ENCODE measurements at regions not wholly inside any gene's neighbourhood (a gene's known extent, or its start where the extent isn't known, plus 50 kb on each side); places are given as distances from the start of the nearest gene placed in this dataset.
"Not testable (repeated sequence)": the region's sequence is repeated elsewhere in the genome, so short reads cannot be mapped to it uniquely, and the experiment has no call there.

DNA sequence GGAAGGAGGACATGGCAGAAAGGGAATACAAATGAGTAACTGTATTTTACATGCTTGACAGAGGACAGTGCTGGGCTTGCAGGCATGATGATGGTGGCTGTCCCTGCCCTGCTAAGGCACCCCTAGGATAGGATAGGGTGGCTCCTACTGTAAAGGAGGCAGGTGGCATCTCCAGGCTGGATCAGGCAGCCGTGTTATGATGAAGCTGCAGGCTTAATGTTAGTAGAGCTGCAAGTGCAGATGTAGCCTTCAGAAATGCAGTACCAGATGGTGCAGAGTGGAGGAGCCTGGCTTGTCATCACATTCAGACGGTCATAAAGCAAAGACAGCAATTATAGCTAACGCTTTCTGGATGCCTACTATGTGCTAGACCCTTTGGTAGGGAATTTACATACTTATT lies 287.9 kb upstream of the PODXL start:
- DNase-seq: no peak

DNA sequence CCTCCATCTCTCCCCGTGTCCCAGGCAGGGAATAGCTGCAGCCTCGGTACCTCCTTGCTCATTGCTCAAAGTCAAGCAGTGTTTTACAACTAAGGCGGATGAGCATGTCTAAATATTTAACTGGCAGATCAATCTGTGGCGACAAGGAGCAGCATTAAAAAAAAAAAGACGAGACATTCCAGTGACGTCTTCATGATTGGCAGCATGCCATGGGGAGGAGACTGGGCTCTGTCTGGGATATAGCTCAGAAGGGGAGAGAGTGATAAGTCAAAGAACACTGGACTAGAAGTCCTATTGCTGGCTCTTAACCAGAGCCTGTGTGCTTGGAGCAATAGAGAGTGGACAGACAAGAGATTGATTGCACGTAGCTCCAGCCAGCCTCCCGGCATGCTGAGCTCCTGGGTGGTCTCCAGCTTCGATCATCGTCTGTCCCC lies 287.5 kb upstream of the PODXL start:
- DNase-seq: no peak

DNA sequence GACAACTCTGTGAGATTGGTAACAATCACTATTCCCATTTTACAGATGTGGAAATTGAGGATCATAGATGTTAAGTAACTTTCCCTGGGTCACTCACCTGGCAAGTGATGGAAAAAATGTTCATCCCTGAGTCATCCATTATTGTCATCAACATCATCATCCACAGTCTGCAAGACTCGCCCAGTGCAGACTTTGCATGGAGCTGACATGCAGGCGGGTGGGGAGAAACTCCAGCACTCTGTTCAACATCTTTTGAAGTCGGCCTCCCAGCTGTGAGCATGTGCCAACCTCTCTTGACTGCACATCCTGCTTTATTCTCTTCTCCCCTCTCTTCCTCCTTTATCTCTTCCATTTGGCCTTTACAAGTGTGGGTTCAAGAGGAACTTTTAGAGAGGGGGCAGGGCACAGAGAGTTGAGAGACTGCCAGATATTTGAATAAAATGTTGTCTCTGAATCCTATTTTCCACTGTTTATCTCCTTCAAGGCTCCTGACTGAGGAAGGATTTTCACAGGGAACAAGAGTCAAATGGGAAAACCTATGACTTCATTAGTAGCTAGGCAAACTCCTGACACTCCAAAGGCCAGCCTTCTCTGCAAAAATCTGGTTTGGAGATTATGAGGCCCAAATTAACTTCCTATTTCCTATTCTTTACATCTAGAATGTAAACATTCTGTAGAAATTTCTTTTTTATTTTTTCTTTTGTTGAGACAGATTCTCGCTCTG lies 283.7 kb upstream of the PODXL start:
- no peak for DNase-seq

DNA sequence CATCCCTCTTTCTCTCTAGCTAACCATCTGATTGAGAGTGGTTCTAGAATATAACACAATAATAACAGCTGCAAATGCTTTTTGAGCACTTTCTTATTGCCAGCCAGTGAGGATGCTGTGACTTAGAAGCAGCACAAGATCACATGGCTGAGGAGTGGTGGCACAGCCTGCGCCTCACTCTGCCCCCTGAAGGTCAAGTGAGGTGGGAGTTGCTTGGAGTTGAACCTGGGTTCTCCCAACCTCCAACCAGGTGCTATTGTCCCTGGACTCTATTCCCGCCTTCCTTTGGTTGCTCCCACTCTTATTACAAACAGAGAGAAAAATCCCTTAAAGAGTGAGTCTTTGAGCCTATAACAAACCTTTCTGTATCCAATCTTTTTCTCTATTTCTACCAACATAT lies 280.3 kb upstream of the PODXL start:
- DNase-seq: no peak

DNA sequence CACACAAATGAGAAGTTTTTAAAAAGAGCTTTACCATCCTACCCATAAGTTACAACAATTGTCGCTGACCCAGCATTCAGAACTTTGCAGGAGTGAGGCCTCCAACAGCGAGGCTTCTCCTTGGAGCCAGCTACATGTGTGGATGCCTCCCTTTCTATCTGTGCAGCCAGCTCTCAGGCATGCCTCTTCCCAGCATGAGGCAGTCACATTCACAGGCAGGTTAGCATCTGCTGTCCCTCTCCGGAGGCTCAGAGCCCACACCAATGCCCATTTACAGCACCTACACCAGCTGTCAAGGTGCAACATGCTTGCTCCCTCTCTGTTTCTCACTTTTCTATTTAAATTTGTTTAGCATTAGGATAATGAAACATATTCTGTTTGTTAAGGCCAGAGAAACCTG lies 278.7 kb upstream of the PODXL start:
- DNase-seq: no peak

DNA sequence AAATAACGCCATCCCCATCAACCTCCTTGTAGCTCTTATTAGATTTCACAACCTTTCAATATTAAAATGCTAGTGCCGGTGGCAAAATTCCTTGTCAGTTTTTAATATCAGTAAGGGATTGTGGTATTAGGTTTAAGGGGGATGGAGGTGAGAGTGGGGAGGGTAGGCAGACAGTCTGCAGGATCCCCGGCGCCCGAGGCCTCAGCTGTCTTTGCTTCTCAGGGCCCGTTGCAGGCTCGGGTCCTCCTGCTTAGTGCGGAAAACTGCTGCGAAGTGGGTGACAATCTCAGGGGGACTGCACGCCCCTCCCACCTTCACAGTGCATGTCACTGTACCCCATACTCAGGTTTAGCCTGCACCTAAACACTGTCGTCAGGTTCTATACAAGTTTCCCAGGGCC lies 274.3 kb upstream of the PODXL start:
- no peak for DNase-seq

DNA sequence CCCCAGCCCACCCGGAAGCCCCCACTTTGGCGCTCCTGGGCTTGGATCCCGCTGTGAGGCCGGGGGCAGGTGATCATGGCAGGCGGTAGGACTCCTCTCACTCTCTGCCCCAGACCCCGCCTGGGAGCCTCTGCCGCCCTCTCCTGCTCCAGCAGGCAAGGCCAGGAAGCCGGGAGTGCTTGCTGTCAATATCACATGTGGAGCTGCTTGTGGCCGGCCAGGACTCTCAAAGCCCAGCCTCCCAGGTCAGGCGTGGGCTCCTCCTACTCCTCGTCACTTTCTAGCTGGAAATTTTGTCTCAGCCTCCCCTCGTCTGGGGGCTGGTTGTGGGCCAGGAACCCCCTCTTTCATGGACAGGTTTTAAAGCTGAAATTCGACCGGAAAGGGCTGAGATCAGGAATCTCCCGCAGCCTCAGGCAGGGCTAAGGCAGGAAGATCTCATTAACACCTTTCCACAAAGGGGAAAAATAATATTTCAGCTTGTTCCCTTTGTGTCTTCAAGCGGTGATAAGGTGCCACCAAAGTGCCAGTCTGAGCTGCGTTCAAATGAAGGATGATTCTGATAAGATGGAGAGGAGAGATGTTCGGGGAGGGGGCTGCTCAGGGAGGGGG lies 273.6 kb upstream of the PODXL start:
- no peak for DNase-seq

DNA sequence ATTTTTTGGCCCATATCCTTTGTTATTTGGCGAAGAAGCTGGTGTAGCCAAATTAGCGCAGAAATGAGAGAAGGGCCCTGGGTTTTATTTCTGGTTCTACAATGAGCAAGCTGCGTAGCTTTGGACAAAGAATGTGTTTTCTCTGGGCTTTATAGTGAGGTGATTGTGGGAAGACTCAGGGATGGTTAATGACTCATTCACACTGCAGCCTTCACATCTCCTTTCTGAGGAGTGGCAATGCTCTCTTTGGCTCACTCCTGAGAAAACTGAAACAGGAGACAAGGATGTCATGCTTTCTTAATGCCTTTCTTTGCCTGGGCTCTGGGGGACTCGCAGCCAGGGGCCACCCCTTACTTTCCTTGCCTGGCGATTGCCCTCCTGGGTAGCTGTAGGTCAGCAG lies 271.0 kb upstream of the PODXL start:
- DNase-seq: no peak

DNA sequence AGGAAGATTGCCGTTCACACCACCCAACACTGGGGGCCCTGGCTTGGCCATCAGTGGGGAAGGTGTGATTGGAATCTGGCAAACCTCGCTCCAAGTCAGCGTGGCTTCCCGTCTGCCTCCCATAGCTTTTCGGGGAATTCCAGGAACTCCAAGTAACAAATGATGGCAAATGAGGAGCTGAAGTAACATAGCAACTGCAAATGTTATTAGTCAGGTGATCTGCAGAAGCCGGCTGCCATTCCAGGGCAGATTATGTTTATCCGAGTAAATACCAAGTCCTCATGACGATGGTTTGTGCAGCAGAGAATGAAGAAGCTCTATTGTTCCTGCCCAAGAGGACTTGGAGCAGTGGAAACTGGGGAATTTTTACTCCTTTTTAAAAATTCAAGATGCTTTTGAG lies 270.5 kb upstream of the PODXL start:
- no peak for DNase-seq

DNA sequence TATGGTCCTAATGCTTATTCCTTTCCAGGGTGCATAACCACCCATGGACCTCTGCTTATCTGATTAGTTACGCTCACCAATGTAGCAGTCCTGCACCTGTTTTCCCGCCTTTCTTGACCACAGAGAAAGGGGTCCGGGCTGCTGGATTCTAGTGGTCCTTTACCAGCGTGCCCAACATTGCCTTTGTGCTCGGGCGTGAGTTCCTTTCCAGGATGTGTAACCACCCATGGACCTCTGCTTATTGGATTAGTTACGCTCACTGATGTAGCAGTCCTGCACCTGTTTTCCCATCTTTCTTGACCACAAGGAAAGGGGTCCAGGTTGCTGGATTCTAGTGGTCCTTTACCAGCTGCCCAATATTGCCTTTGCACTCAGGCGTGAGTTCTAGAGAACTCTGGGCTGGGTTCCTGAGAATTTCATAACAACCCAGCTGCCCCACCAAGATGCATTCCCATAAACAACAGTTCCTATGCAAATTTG lies 267.6 kb upstream of the PODXL start:
- not testable (repeated sequence) for DNase-seq

DNA sequence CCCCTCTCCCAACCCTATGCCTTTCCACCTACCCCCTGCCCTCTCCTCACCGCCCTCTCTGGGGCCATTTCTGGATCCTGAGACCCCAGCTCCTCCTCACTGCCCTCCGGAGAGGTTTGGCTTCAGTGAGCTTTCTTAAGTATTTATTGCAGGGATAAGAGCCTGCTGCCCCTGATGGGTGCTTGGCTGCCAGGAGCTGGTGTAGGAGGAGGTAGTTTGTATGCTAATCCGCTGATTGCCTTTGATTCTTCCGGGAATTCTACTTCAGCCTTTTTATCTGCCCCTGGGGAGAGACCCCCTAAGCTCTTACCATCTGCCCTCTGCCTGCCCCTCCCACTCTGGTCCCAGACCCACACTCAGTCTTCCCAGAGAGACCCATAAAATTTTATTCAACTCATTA lies 263.5 kb upstream of the PODXL start:
- no peak for DNase-seq

DNA sequence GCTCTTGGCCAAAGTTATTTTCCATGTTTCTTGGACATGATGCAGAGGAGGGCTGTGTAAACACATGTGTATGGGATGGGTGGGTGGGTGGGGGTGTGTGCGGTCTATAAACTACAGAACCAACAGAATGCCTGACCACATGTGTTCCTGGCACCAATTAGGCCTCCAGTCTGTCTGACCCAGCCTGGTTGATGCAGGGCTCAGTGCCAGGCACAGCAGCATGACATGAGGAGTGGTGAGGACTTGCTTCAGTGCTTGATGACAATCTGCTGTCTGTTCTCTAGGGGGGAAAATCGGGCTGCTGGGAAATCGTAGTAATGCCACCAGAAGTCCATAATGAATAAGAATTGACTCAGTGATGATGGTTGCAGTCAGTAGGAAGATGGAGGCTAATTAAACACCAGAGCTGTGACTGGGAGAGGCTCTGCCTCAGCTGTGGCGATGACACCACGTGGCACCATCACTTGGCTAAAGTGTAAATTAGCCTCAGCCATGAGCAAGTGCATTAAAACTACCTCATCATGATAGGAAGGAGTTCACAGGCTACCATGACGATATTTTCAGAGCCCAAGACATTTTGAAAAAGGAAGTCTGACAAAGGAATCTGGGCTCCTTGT lies 260.1 kb upstream of the PODXL start:
- DNase-seq: no peak

DNA sequence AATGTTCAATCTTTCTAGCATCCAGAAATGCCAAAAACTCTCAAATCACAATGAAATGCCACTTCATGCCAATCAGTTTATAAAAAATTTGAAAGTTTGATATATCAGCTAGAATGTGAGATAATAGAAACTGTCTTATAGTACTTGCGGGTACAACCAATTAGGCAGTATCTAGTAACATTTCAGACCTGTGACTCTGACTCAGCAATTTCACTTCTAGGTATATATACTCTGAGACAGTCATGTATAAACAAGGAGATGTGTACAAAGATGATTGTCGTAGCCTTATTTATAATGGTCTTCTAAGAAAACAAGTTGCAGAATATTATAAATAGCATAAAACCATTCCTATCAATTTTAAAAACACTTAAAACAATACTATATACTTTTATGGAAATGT lies 252.3 kb upstream of the PODXL start:
- no peak for DNase-seq

DNA sequence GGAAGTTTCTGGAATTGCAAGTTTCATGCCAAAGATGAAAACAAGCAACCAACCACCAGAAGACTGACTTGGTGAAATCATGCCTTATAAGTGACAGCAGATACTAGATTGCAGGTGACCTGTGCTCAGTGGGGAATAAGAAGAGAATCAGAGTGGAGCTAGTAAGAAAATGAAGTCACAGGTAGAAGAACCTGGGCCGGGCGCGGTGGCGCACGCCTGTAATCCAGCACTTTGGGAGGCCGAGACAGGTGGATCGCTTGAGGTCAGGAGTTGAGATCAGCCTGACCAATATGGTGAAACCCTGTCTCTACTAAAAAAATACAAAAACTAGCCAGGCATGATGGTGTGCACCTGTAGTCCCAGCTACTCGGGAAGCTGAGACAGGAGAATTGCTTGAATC lies 251.7 kb upstream of the PODXL start:
- DNase-seq: not testable (repeated sequence)

DNA sequence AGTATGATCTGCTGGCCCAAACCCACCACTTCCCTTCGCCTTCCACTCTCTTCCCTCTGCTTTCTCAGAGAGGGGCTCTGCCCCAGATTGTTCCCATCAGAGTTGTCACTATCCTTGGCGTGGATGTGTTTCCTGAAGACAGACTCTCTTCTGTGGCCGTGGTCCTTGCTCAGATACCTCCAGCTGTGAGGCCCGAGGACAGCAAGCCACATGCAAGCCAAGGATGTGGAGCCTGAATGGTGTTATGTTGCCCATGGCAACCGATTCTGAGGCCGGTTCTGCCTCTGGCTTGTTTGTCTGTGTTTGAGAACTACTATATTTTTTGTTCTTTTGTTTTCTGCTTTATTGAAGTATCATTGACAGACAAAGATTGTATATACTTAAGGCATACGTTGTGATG lies 247.4 kb upstream of the PODXL start:
- DNase-seq: no peak

DNA sequence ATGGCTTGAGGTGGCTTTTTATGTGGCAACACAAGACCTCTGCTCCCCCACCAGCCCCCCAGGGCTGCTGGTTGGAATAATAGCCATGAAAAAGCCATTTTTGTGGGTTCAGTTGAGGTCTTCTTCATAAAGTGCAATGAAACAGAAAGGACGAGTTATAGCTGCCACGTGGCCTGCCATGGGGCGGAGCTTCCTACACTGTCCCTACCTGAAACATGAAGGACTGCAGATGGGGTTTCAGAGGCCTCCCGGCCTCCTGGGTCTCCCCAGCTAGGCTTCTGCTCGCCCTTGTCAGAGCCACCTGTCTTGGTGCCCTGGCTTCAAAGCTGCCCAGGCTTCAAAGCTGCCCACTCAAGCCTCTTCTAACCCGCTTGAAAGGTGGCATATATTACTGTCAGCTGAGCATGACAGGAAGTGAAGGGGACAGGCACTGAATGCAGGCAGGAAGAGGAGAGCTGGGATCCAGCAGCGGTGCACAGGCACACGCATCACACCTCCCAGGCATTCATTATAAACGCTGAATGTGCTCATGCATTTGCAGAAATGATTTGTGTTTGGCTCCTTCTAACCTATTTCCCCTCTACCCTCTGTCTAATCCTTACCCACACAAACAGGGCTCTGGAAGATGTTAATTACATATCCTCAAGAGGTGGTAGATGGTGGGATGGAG lies 245.9 kb upstream of the PODXL start:
- no peak for DNase-seq

DNA sequence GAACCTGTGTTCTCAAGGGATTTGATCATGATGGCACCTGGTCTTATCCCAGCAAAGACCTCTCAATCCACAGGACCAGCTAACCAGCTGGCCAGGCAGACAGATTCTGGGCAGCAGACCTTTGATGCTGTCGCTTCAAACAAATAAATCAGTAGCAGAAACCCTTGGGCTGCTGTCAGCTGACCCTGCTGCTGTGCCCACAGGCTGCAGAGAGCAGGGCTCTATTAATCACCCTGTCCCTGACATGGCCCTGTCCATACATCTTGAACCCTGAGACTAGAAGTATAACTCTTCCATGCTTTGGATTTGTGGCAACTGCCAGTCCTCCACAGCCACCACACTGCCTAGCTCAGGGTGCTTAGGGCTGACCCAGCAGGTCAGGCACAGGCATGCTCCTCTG lies 244.1 kb upstream of the PODXL start:
- no peak for DNase-seq

DNA sequence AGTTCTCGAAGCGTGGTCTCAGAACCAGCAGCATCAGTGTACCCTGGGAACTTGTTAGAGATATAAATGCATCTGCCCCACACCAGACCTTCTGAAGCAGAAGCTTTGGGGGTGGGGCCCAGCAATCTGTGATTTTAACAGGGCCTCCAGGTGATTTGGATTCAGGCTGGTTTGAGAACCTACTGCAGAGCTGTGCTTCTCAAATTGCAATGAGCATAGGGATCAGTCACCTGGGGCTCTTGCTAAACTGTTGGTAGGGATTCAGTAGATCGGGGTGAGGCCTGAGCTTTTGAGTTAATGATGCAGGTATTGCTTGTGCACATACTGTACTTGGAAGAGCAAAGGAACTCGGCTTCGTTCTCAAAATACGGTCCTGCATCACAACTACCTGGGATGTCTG lies 243.6 kb upstream of the PODXL start:
- no peak for DNase-seq

DNA sequence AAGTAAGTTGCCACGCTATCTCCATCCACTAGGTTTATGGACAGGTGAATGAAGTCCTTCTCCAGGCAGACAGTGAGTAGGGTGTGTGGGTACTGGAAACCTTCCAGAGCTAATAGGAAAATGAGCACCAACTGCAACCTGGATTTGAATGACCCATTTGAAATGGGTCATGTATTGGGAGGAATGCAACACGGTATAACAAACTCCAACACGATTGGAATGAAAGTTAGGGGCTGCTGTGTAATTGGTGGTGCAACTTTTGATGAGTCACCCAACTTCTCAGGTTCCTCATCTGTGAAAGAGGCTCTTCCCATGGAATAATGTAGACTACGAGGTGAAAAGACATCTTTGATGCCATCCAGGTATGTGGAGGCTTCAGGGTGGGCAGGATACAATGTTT lies 241.4 kb upstream of the PODXL start:
- DNase-seq: no peak

DNA sequence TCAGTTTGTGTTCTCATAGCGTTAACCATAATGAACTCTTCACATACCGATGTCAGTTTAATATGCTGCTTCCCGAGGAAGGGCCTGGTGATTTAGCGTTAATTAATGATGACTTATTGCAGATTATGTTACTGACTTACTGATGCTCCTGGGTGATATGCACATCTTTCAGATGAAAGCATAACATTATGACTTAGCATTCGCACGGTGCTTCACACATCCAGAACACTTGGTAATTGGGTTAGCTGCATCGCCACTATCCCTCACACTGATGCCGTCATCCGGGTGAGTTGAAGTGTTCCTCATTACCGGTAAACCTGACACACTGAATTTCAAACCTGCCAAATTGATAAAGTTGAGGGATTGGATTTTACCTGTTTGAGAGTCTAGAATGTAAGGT lies 239.0 kb upstream of the PODXL start:
- no peak for DNase-seq

DNA sequence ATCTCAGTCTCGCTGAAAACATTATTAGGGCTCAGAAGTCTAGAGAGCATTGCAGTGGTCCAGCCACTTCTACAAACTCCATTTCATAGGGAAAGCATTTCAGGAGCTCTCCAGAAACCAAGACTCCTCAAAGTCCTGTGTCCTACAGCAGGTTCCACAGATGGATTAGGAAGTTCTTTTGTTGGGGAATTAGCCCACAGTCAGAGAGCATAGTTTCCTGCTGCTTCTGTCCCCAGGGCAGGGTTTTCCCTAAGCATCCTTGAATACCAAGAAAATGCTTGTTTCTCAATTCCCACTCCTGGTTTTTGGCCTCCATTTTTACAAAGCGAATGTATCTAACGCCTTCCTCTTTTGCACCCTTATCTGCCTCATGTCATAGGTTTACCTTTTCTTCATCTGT lies 235.9 kb upstream of the PODXL start:
- no peak for DNase-seq

DNA sequence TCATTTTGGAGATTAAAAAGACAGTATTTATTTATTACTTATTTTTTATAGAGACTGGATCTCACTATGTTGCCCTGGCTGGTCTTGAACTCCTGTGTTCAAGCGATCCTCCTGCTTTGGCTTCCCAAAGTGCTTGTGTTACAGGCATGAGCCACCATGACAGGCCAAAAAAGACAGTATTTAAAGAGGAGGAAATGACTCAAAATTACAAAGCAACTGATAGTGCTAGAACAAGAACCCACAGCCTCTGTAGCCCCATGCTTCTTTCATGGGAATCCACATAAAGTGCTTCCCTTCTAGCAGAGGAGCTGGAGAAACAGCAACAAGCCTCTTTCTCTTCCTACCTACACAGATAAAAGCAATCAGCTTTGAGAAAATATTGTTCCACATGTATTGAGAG lies 230.7 kb upstream of the PODXL start:
- no peak for DNase-seq

DNA sequence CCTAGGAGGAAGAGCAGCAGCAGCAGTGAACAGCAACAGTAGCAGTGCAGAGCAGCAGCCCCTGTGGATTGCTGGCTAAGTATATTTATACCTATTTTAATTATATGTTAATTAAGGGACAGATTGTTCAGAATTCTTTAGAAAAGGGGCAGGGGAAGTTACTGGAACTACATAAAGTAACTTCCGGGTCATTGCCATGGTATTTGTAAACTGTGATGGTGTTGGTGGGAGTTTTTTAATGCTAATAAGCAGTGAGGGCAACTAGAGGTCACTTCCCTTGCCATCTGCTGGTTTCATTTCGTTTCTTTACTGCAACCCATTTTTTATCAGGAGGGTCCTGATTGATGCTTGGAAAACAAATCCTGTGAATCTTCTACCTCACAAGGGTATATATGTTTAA lies 229.8 kb upstream of the PODXL start:
- DNase-seq: no peak

DNA sequence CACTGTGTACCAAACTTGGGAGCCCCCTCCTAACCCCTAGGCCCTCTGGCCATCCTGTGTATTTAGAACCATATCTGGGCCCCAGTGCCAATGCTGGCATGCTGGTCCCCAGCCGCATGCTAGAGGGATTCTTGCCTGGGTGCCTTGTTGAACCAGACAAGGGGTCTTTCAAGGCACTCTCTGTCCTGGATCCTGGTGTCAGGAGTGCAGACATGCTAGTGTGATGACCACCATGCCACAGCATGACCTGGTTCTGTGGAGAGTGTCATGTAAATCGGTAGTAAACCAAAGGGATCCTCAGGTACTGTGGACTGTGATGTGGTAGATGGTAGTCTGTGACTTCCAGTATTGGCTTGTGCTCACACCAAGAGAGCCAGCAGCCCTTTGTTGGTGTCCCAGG lies 222.2 kb upstream of the PODXL start:
- DNase-seq: no peak
